ENCODE measurements at regions not wholly inside any gene's neighbourhood (a gene's known extent, or its start where the extent isn't known, plus 50 kb on each side); places are given as distances from the start of the nearest gene placed in this dataset.
"Not testable (repeated sequence)": the region's sequence is repeated elsewhere in the genome, so short reads cannot be mapped to it uniquely, and the experiment has no call there.

DNA sequence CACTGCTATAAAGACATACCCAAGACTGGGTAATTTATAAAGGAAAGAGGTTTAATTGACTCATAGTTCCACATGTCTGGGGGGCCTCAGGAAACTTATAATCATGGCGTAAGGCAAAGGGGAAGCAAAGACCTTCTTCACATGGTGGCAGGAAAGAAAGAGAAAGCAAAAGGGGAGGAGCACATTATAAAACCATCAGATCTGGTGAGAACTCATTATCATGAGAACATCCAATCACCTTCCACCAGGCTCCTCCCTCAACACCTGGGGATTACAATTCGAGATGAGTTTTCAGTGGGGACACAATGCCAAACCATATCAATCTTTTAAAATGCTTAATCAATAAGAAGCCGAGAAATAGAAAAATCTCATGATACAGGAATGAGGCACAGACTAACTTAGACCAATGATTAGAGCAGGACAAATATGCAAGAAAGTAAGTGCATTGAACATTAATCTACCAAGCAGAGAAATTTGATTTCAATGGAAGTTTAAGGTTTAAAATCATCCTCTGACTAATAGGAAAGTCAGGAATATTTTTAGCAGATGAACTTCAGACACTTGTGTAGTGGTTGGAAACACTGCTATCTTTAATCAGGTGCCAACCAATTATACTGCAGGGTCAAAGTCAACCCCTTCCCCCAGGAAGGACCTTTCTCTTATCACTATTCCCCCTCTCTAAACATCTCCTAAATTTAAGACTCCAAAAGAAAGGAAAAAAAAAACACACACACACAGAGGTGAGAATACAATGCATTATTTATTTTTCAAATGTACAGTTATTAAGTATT is 259.2 kb downstream of the IRS1 start:
- no peak for FAIRE-seq
- no peak for DNase-seq (ENCODE audit: insufficient read length, low spot score)

GRCh38 chr2:226536410-226536809 is 263.2 kb downstream of the IRS1 start:
- FAIRE-seq: no peak
- DNase-seq (ENCODE audit: insufficient read length, low spot score): no peak

DNA sequence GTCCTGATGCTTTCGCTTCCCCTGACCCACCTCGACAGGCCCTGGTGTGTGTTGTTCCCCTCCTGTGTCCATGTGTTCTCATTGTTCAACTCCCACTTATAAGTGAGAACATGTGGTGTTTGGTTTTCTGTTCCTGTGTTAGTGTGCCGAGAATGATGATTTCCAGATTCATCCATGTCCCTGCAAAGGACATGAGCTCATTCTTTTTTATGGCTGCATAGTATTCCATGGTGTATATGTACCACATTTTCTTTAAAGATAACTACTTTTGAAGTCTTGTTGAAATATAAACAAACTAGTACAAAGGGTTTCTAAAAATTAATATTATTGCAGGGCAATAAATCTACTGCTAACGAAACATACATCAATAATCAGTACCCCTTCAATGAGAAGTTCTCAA is 266.6 kb downstream of the IRS1 start:
- not testable (repeated sequence) for FAIRE-seq; DNase-seq (ENCODE audit: insufficient read length, low spot score)

- no peak for DNase-seq (ENCODE audit: insufficient read length, low spot score)
These were observed 268.4 kb downstream of the IRS1 start for GRCh38 chr2:226531061-226531810.

GRCh38 chr2:226529556-226529955 is 270.1 kb downstream of the IRS1 start:
- FAIRE-seq (no peak), DNase-seq (ENCODE audit: insufficient read length, low spot score) (no peak)

More at GRCh38 chr2:226531061-226531810, 268.4 kb downstream of the IRS1 start:
- no peak for FAIRE-seq

- FAIRE-seq (no peak), DNase-seq (ENCODE audit: insufficient read length, low spot score) (no peak)
These were observed 272.9 kb downstream of the IRS1 start for GRCh38 chr2:226526716-226527115.

DNA sequence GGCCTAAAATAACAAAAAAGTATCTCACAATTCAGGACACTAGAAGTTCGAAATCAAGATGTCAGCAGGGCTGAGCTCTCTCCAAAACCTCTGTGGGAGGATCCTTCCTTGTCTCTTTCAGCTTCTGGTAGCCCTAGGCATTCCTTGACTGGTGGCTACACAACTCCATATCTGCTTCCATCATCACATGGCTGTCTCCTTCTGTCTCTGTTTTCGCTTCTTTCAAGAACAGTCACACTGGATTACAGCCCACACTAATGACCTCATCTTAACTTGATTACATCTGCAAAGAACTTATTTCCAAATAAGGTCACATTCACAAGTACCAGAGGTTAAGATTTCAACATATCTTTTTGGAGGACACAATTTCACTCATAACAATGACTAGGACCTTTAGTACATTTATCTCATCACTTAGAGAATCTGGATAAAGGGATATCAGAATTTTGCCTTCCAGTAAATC is 275.2 kb downstream of the IRS1 start:
- no peak for DNase-seq (ENCODE audit: insufficient read length, low spot score)
- FAIRE-seq: no peak

GRCh38 chr2:226520723-226521122 is 278.9 kb downstream of the IRS1 start:
- FAIRE-seq: no peak
- DNase-seq (ENCODE audit: insufficient read length, low spot score): no peak

DNA sequence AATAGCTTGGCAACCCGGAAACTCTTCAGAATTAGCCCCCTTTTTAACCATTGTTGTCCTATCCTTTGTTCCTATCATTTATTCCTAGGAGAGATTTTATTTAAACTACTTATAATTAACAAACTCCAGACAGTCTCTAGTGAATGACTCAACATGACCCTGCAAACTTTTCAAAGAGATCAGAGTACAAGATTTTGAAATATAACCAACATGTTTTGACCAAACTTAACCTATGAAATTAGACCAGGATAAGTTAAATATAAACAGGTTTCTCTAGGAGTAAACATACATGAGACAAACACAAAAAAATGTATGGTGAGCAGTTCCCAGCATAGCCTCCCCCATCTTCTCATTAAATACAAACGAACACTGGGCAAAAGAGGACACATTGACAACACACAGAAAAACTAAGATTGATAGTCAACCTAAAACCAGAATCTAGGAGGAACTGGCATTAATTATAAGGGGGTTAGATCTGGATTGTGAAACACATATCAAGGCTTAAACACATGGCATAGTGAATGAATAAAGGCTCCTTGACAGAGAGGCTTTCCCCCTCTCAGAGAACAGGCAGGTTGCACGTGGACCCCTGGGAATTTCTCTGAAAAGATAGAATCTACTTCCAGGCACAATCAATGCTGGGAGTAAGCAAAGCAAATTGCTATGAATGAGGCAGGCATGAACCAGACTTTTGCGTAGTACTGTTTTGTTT is 284.1 kb downstream of the IRS1 start:
- DNase-seq (ENCODE audit: insufficient read length, low spot score) (no peak), FAIRE-seq (no peak)

- FAIRE-seq (no peak), DNase-seq (ENCODE audit: insufficient read length, low spot score) (peak; percentile 11)
These were observed 284.7 kb downstream of the IRS1 start for GRCh38 chr2:226514895-226515294.

DNA sequence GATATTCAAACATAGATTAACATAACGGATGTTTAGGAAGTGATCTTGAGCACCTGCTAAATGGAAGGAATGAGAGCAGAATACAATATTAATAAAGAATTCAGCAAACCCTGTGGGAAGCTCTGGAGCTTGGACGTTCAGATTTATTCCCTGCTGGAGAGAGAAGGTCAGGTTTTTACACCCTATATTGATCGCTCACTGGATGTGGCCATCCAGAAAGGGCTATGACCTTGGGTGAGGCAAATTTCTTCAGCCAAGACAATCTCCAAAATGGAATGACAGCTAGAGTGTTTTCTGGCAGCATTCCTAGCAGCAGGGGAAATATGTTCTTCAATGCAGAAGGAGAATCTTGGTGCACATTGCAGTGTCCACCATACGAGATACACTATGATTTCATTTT is 288.3 kb downstream of the IRS1 start:
- FAIRE-seq: no peak

GRCh38 chr2:226508683-226509082 is 290.9 kb downstream of the IRS1 start:
- no peak for DNase-seq (ENCODE audit: insufficient read length, low spot score)
- FAIRE-seq: no peak

More for the DNA sequence above, 288.3 kb downstream of the IRS1 start:
- DNase-seq (ENCODE audit: insufficient read length, low spot score): no peak

- FAIRE-seq: no peak
- no peak for DNase-seq (ENCODE audit: insufficient read length, low spot score)
These were observed 291.6 kb downstream of the IRS1 start for GRCh38 chr2:226508005-226508404.

GRCh38 chr2:226497146-226497909 is 302.3 kb downstream of the IRS1 start:
- FAIRE-seq (no peak), DNase-seq (ENCODE audit: insufficient read length, low spot score) (no peak)

GRCh38 chr2:226496273-226496550 is 303.4 kb downstream of the IRS1 start:
- FAIRE-seq (no peak), DNase-seq (ENCODE audit: insufficient read length, low spot score) (no peak)

DNA sequence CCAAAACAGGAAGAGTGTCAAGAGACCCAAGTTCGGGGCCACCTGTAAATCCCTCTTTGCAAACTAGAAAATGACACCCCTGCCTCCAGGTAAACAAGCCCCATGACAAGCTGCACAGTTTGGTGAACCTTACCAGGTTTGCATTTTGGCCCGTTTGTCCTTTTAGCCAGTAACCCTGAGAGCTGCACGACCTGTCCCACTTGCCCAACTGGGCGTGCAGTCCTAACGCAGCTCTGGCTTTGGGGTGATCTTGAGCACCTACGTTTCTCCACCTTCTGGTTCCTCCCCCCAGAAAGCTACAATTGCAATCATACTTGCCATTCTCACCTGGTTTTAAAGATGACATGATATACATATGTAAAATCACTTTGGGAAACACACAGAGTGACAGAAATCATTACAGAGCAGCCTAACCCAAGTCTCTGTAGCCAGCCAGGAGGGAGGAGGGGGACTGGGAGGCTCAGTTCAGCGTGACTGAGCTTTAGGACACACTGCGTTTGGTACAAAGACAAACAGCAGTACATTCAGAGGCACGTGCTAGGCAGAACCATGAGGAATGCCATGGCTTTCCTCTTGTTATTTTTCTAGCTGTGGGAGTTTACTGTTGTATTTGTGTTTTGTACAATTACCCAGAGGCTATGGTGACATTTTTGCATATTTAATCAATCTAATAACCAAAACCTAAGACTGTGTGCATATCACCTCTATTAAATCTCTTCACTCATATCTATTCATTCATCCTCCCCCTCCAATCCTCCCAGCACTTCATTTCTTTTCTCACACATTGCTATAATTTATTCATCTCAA is 304.0 kb downstream of the IRS1 start:
- DNase-seq (ENCODE audit: insufficient read length, low spot score): no peak
- no peak for FAIRE-seq

- DNase-seq (ENCODE audit: insufficient read length, low spot score) (no peak), FAIRE-seq (no peak)
These were observed 308.5 kb downstream of the IRS1 start for GRCh38 chr2:226491112-226491511.

DNA sequence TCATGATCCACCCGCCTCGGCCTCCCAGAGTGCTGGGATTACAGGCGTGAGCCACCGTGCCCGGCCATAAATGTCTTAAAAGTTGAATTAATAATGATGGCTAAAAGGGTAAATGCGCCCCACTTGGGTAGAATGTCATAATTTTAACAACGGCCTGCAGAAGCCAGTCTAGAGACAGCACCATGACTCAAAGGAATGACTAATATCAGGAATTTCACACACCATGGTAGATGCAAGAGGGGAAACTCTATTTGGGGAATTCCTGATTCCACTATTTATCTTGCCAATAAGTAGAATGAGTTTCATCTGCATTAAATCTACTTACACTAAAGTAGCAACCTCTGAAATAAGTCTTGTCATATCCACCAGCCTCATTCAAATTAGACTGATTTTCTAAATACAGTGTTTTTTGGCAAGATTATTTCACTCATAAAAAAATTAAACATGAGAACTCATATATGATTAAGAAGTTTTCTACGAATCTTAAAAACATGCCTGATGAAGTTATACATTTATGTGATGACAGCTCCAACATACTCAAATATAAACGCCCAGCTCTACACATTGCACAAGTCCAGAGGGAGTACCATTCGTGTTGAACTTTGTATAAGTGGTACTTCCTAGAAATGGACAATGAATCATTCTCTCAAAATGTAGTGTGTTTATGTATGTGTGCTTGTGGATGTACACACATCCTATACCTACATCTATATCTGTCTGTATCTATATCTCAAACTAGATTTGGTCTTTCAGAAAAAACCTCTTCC is 309.7 kb downstream of the IRS1 start:
- DNase-seq (ENCODE audit: insufficient read length, low spot score): peak; percentile 34
- FAIRE-seq: no peak

GRCh38 chr2:226488034-226488433 is 311.6 kb downstream of the IRS1 start:
- DNase-seq (ENCODE audit: insufficient read length, low spot score) (no peak), FAIRE-seq (no peak)

All from HTR-8/SVneo (cell line).